ENCODE measurements at regions not wholly inside any gene's neighbourhood (a gene's known extent, or its start where the extent isn't known, plus 50 kb on each side); places are given as distances from the start of the nearest gene placed in this dataset.
A peak's percentile ranks its signal among the peaks of the same experiment; 100 is the strongest.

DNA sequence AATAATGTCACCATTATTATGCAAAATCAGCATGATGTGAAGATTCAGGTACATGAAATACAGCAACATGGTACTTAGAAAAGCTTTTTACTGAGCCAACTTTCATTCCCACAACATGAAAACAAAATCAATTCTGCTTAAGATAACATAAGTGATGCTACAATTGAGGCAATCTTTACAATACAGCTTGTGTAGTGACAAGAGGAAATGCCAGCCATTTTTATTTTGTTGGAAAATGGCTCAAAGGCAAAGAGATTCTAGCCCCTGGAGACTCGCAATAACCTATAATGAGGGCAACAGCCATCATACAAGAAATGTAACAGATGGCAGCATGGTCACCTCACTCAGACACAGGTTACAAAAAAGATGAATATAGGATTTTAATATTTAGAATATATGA is 560.4 kb downstream of the SPOCK3 start:
- H3K4me3 ChIP-seq (ENCODE audit: extremely low read depth, insufficient read depth, low read length, poor library complexity, severe bottlenecking): no peak overlapping the region
- WGBS, 2 experiments (ENCODE audit: insufficient coverage in 2 of 2): no CpG with 5 or more reads among the region's 1 CpG
- no peak overlapping the region for H3K27ac ChIP-seq (ENCODE audit: low read depth, low read length, severe bottlenecking)
- no peaks in the 10 kb centered on the region for H3K36me3 ChIP-seq (ENCODE audit: control insufficient read depth, insufficient read depth, low read length)
- no peaks in the 10 kb centered on the region for H3K4me1 ChIP-seq (ENCODE audit: control insufficient read depth, insufficient read depth, low read length, poor library complexity, severe bottlenecking)
- H3K9me3 ChIP-seq (ENCODE audit: control insufficient read depth, low read length): no peaks in the 10 kb centered on the region

DNA sequence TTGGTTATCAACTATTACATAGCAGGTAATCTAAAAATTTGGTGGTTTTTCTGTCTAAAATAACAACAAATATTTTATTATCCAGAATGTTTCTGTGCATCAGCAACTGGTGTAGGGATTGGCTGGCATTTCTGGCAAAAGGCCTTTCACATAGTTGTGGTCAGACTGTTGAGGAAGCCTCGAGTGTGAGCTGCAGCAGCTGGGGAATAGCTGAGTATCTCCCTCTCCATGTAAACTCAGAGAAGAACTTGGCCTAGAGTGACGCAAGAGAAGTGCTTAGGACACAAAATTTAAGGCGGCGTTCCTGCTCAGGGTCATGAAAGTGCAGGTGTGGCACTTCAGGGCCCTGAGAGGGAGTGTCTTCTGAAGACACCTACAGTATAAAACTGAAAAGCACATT is 558.9 kb downstream of the SPOCK3 start:
- Histone ChIP-seq H3K36me3 (ENCODE audit: control insufficient read depth, insufficient read depth, low read length) (no peaks in the 10 kb centered on the region), H3K27ac (ENCODE audit: low read depth, low read length, severe bottlenecking) (no peak overlapping the region), H3K4me3 (ENCODE audit: extremely low read depth, insufficient read depth, low read length, poor library complexity, severe bottlenecking) (no peak overlapping the region), H3K4me1 (ENCODE audit: control insufficient read depth, insufficient read depth, low read length, poor library complexity, severe bottlenecking) (no peaks in the 10 kb centered on the region), H3K9me3 (ENCODE audit: control insufficient read depth, low read length) (no peaks in the 10 kb centered on the region)
- WGBS, 2 experiments (ENCODE audit: insufficient coverage in 2 of 2): 86 to 93% methylated on average over 1 to 4 of the region's 4 CpGs

DNA sequence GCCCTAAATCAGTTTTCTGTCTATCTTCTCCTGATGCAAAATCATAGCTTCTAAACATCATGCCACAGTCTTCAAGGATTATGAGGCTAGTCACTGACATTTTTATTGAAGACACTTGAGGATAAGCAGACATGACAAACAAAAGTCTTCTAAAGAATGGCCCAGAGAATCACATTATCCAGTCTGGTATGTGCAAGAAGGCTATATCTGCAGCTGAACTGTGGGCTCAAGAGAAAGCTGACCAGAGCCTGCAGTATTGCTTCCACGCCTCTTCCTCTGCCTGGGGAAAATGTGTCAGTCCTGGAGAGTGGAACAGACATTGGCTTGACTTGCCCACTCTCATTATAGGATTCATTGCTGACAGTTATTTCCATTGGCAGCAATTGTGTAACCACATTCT is 553.5 kb downstream of the SPOCK3 start:
- 100% methylated on average over 1 of the region's 1 CpG for WGBS, 2 experiments (ENCODE audit: insufficient coverage in 2 of 2)
- Histone ChIP-seq H3K36me3 (ENCODE audit: control insufficient read depth, insufficient read depth, low read length) (no peaks in the 10 kb centered on the region), H3K4me3 (ENCODE audit: extremely low read depth, insufficient read depth, low read length, poor library complexity, severe bottlenecking) (no peak overlapping the region), H3K4me1 (ENCODE audit: control insufficient read depth, insufficient read depth, low read length, poor library complexity, severe bottlenecking) (peaks cover 5% of the 10 kb centered on the region), H3K27ac (ENCODE audit: low read depth, low read length, severe bottlenecking) (peak overlapping the region; percentile 30), H3K9me3 (ENCODE audit: control insufficient read depth, low read length) (no peaks in the 10 kb centered on the region)

DNA sequence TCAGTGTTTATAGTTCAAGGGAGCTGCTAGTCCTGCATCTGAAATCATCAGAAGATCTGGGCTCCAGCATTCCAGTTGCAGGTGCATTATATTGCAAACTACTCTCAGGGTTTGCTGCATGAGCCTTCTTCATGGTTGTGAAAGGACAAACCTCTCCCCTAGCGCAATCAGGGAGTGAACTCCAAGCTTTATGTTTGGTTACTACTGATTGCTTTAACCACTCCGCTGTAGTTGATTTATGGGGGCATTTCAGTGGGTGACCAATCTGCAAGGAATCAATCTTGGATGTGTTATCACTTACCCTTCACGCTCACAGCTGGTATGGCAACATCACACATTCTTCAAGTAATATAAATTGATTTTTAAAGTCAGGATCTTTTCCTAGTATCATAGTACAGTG is 552.1 kb downstream of the SPOCK3 start:
- no peak overlapping the region for H3K27ac ChIP-seq (ENCODE audit: low read depth, low read length, severe bottlenecking)
- H3K4me3 ChIP-seq (ENCODE audit: extremely low read depth, insufficient read depth, low read length, poor library complexity, severe bottlenecking): no peak overlapping the region
- 100% methylated on average over 1 of the region's 3 CpGs for WGBS, 2 experiments (ENCODE audit: insufficient coverage in 2 of 2)
- peaks cover 5% of the 10 kb centered on the region for H3K4me1 ChIP-seq (ENCODE audit: control insufficient read depth, insufficient read depth, low read length, poor library complexity, severe bottlenecking)
- H3K9me3 ChIP-seq (ENCODE audit: control insufficient read depth, low read length): no peaks in the 10 kb centered on the region
- H3K36me3 ChIP-seq (ENCODE audit: control insufficient read depth, insufficient read depth, low read length): no peaks in the 10 kb centered on the region

Data from mesodermal cell (in vitro differentiated cells).